NCI-H524 treated with DMSO at 0.1 percent for 48 hours (cell line): ENCODE measurements at regions not wholly inside any gene's neighbourhood (a gene's known extent, or its start where the extent isn't known, plus 50 kb on each side); places are given as distances from the start of the nearest gene placed in this dataset.
A peak's percentile ranks its signal among the peaks of the same experiment; 100 is the strongest.

ENCODE experiments used
- DNase-seq: peaks from one replicate; lab custom pipeline; 2025; lab: John Stamatoyannopoulos, UW

GRCh38 chr16:87051526-87052320 is 265.5 kb downstream of the C16orf95 start:
- no peak for DNase-seq

GRCh38 chr16:87052506-87052905 is 264.7 kb downstream of the C16orf95 start:
- DNase-seq: no peak

DNA sequence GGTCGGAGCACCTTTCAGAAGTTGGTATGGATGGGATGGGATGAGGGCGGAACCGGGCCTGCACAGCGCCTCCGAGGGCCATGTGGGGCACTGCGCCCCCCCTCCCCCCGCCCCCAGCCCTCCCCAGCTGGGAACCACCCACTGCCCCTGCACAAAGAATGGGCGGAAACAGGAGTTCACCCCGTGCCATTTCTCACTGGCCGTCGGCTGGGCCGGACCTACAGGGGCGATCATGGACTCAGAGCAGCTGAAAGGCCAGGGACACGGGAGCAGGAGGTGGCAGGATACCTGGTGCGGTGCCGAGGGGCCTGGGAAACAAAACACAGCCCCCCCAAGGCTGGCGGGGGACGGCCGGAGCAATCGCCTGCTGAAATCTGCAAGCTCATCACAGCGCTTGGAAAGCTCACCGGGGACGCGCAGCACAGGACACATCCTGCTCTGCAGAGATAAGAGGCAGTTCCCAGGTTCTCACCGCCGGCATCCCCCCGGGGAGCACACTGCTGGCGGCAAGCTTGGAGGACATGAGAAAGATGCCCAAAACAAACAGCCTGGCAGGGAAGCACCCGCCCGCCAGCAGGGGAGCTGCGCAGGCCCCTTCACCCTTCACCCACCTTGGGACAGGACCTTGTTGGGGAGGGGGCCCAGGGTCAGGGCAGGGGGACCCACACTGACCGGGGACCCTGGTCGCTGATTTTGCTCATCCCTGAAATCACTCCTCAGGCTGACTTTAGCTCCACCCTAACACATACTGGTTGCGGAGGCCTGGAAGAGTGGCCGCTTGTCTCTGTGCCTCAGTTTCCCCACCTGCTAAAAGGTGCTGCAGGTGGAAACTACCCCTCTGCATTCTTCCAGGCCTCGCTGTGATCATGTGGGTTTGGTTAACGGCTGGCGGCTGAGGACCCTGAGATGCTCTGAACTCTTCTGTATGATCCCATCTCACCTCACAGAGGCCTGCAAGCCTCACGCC is 263.9 kb downstream of the C16orf95 start:
- DNase-seq: no peak

DNA sequence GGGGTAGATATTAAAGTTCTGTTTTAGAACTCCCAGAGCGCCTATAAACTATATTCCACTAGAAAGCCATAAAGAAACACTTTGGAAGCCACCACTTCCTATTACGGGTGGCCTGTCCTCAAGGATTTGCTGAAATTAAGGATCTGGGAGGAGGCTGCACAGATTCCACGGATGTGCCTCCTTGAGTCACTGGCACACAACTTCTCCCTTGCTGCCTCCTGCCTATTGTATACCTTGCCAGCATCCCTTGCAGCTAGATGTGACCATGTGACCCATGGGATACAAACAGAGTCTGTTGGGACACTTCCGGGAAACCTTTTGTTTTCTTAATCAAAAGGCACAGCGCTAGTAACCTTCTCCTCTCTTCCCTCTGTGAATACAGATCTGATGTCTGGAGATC is 263.0 kb downstream of the C16orf95 start:
- DNase-seq: no peak

GRCh38 chr16:87054856-87055255 is 262.3 kb downstream of the C16orf95 start:
- no peak for DNase-seq

- no peak for DNase-seq
Measured at GRCh38 chr16:87056083-87056482, 261.1 kb downstream of the C16orf95 start.

DNA sequence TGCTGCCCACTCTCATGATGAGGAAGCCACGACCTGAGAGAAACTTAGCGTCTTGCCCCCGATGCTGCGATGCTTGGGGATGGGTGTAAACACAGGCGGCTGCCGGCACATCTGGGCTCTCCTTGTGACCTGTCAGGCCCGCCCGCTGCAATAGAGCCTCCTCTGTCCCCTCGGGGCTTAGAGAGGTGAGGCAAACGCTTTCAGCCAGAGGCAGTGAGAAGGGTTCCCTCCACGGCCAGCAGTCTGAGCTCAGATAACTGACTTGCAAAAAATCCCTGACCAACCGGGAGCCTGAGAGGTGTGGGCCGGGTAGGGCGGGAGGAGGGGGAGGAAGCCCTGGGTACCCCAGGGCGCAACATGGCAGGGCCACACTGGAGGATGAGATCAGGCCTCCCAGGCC is 260.6 kb downstream of the C16orf95 start:
- DNase-seq: no peak

- DNase-seq: no peak
Measured at GRCh38 chr16:87057211-87057881, 259.8 kb downstream of the C16orf95 start.

DNA sequence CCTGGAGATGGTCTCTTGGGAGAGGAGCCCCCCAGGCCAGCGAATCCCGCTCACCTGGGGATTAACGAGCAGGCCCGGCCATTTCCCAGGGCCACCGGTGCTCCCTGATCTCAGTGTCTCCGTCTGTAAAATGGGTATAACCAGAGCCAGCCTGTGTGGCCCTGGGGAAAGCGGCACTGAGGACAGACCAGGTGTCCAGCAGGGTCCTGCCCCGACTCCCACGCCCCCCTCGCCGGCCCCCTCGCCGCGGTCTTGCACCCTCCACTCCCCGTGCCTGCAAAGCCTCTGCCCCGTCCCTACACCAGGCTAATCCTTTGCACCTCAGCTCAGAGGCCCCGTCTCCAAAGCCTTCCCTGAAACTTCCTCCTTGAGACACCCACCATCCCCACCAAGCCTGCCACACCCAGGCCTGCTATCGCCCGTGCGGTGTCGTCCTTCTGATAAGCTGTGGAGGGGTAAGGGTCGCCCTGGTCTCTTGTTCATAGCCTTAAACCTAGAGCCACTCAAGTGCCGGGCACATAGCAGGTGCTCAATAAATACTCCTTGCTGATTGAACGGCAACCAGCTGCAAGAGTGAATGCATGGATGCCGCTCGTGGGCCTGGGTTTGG is 259.1 kb downstream of the C16orf95 start:
- no peak for DNase-seq

GRCh38 chr16:87058728-87059250 is 258.4 kb downstream of the C16orf95 start:
- no peak for DNase-seq

DNA sequence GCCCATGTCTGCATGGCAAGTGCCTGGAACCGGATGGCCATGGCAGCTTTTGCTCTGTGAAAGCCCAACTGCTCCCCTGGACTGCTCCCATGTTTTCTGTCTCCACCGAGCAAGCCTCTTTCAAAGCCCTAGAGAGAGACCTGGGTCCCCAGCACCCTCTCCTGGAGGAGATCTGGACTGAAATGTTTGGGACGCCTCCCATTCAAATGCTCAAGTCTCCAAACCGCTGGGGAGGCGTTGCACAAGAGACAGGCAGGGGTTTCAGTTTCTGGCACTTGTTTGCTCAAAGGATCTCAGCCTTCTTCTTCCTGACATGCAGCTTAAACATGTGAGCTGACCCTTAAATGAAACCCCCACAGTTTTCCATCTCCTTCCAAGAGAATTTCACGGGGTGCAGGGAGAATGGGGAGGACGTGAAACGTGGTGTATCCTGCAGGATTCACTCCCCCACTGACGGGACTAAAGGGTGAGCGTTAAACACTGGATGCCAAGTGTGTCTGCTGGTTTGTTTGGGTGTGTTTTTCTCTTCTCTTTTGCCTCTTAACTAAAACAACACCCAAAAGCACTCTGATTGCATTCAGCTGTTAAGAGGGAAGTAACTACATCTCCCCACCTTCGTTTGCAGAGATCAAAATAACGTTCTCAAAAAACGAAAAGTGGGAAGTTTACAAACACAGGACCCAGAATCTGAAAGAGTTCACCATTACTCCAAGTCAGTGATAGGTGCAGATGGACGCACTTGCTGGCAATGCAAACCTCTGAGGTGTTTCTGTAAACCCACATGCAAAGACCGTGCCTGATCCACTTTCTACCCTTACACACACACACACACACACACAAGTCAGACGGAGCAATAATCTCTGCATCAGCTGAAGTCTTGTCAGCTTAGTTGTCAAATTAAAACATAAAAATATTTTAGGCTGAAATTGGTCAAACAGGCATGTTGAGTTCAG is 256.9 kb downstream of the C16orf95 start:
- DNase-seq: no peak

- DNase-seq: no peak
Measured at GRCh38 chr16:87061243-87061920, 255.8 kb downstream of the C16orf95 start.

GRCh38 chr16:87062569-87063442 is 254.4 kb downstream of the C16orf95 start:
- peak; percentile 11 for DNase-seq

DNA sequence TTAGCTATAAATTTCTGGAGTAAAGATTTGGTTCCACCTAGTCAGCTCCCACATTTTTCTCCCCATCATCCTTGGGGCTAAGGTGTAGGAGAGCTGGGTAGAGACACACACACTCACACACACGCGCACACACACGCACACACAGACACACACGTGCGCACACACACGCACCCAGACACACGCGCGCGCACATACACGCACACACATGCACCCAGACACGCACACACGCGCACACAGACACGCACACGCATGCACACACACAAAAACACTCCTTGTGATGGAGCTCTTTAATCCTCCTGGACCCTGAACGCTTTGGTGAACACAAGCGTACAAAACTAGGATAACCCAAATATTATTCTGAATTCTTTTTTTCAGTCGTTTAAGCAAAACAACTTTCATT is 253.6 kb downstream of the C16orf95 start:
- DNase-seq: no peak

GRCh38 chr16:87064731-87065445 is 252.3 kb downstream of the C16orf95 start:
- DNase-seq: no peak

- no peak for DNase-seq
Measured at GRCh38 chr16:87065446-87066132, 251.6 kb downstream of the C16orf95 start.

GRCh38 chr16:87066133-87067002 is 250.8 kb downstream of the C16orf95 start:
- DNase-seq: no peak
